Erythroblast (primary cell): ENCODE measurements at regions not wholly inside any gene's neighbourhood (a gene's known extent, or its start where the extent isn't known, plus 50 kb on each side); places are given as distances from the start of the nearest gene placed in this dataset.

Experiments used
- GATA1 ChIP-seq: IDR thresholded peaks from 2 replicates; pipeline ENCODE4 v1.6.1; 2011; ENCODE audit warnings: low read depth, mild to moderate bottlenecking, control low read depth, low read length, moderate library complexity
- POLR2A ChIP-seq: IDR thresholded peaks from 2 replicates; pipeline ENCODE4 v1.6.1; 2011; ENCODE audit warnings: mild to moderate bottlenecking, low read length

DNA sequence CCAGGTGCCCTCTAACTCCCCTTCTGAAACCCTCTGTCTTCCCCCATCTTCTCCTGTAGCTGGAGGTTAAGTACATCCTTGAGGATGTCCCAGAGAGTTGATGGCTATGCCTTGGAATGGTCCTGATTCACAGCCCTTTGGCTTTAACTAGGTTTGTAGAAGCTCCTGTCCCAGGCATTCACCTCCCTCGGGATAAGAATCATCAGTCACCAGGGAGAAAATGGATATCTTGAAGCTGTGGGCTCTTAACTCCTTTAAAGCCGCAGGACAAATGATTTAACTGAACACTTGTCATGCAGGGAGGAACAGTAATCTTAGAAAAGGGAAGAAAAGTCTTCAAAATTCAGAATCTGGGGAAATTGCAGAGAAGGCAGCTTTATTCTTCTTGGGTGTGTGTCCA, 139.9 kb downstream of the PSAT1 start:
- TF ChIP-seq POLR2A (no peak), GATA1 (no peak)
